ENCODE measurements at regions not wholly inside any gene's neighbourhood (a gene's known extent, or its start where the extent isn't known, plus 50 kb on each side); places are given as distances from the start of the nearest gene placed in this dataset.

DNA sequence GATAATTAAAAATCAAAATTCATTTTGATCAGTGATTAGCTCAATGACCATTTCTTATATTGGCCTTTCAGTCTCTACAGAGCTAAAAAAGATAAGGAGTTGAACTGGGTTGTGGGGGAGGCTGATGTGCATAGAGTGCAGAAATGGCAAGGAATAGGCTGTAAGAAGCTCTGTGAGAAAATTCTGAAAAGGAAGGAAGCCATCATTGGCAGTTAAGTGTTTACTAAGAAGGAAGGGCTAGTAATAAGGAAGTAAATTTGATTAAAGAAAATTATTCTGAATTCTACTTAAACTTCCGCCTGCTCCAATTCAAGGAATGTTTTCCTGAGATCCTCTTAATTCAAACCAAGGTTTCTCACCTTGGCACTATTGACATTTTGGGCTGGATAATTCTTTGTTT is 187.5 kb downstream of the MZT1 start:
- Histone ChIP-seq H3K4me3 (no peak overlapping the region), H3K27me3 (no peaks in the 10 kb centered on the region), H3K4me1 (no peaks in the 10 kb centered on the region), H3K36me3 (no peaks in the 10 kb centered on the region), H3K27ac (no peak overlapping the region), H3K9me3 (no peaks in the 10 kb centered on the region)
- no peak for DNase-seq
- TF ChIP-seq, protein P1, sequence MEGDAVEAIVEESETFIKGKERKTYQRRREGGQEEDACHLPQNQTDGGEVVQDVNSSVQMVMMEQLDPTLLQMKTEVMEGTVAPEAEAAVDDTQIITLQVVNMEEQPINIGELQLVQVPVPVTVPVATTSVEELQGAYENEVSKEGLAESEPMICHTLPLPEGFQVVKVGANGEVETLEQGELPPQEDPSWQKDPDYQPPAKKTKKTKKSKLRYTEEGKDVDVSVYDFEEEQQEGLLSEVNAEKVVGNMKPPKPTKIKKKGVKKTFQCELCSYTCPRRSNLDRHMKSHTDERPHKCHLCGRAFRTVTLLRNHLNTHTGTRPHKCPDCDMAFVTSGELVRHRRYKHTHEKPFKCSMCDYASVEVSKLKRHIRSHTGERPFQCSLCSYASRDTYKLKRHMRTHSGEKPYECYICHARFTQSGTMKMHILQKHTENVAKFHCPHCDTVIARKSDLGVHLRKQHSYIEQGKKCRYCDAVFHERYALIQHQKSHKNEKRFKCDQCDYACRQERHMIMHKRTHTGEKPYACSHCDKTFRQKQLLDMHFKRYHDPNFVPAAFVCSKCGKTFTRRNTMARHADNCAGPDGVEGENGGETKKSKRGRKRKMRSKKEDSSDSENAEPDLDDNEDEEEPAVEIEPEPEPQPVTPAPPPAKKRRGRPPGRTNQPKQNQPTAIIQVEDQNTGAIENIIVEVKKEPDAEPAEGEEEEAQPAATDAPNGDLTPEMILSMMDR (IDR thresholded peaks at IDR 0.05): no peak
- no peak for TF ChIP-seq POLR2AphosphoS5 (IDR thresholded peaks at IDR 0.05)
- no peak for TF ChIP-seq POLR2A (IDR thresholded peaks at IDR 0.05)
- TF ChIP-seq EP300 (IDR thresholded peaks at IDR 0.05): no peak
- intact Hi-C loops (cut with DNase I): no loop called here
- WGBS, 2 donors: 22 to 32% methylated on average over 1 of the region's 1 CpG

DNA sequence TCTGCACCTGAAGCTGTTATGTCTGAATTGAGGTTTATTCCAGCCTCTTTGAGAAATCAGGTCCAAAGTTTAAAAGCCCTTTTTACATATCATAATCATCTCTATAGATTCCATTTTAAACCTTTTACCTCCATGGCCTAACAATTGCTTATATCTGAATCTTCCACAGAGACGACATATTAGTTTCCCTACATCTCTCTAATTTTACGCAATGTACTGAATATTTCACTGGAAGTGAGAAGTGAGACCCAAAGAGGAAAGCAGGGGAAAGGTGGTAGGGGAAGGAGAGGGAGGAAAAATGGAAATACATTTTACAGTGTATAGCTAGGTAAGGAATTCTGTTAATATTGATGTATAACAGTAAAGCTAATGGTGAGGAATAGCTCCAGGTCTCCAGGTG is 189.6 kb downstream of the MZT1 start:
- Histone ChIP-seq H3K27ac (no peak overlapping the region), H3K9me3 (no peaks in the 10 kb centered on the region), H3K4me3 (no peak overlapping the region), H3K27me3 (no peaks in the 10 kb centered on the region), H3K36me3 (no peaks in the 10 kb centered on the region), H3K4me1 (no peaks in the 10 kb centered on the region)
- intact Hi-C loops (cut with DNase I): no loop called here
- no peak for DNase-seq
- no peak for TF ChIP-seq EP300 (IDR thresholded peaks at IDR 0.05)
- TF ChIP-seq, protein P1 (IDR thresholded peaks at IDR 0.05): no peak
- WGBS, 2 donors: 56 to 86% methylated on average over 2 of the region's 2 CpGs

DNA sequence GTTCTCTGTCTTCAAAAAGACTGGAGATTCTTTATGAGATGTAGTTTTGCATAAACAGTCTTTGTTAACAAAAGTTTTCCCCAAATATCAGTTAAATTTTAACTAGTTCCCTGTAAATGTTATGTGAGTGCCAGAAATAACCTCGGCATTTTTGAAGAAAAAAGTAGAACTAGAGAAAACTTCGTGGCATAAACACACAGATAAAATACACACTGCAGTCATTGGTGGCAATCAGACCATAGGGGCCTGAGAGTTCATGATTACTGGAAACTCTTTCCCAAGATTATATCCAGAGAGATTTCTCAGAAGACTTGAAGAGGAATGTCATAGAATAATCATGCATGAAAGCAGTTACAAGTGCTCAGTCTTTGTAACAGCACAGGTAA is 190.0 kb downstream of the MZT1 start:
- no peaks in the 10 kb centered on the region for H3K36me3 ChIP-seq
- DNase-seq: no peak
- H3K27ac ChIP-seq: no peak overlapping the region
- WGBS, 2 donors: 5 to 38% methylated on average over 2 of the region's 2 CpGs
- no peak overlapping the region for H3K4me3 ChIP-seq
- TF ChIP-seq POLR2AphosphoS5 (IDR thresholded peaks at IDR 0.05) (no peak), EP300 (IDR thresholded peaks at IDR 0.05) (no peak), POLR2A (IDR thresholded peaks at IDR 0.05) (no peak)
- TF ChIP-seq, protein P1 (IDR thresholded peaks at IDR 0.05): no peak
- intact Hi-C loops (cut with DNase I): no loop called here
- H3K9me3 ChIP-seq: no peaks in the 10 kb centered on the region
- no peaks in the 10 kb centered on the region for H3K27me3 ChIP-seq
- H3K4me1 ChIP-seq: no peaks in the 10 kb centered on the region

DNA sequence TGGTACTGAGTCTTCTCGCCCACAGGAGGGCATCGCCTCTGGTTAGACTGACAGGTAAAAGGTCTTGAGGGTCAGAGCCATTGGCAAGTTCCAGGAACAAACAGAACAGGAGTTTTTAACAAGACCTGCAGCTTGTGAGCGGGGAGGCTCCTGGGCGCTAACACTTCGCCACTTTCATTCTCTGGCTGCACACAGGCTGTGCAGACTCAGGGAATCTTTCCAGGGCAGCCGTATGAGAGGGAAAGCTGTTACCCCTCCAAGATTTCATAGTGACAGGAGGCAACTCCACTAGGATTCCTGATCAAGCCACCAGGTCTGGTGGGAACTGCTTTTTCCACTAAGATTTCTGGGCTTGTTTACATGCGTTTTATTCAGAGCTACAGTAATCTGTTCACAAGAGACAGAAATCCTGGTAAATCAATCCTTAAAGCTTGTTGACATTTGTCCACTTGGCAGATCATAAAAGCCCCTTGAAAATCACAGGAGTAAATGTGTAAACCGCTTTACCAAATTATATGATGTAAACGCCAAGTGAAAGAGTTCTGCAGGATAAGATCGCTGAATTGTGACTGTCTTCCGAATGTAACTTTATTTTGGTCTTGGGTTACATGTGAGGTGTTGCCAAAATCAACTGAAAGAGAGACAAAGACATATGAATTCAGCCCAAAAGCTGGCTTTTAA is 190.6 kb downstream of the MZT1 start:
- DNase-seq: no peak
- TF ChIP-seq POLR2A (IDR thresholded peaks at IDR 0.05) (no peak), POLR2AphosphoS5 (IDR thresholded peaks at IDR 0.05) (no peak), EP300 (IDR thresholded peaks at IDR 0.05) (no peak)
- TF ChIP-seq, protein P1 (IDR thresholded peaks at IDR 0.05): no peak
- H3K9me3 ChIP-seq: no peaks in the 10 kb centered on the region
- H3K36me3 ChIP-seq: no peaks in the 10 kb centered on the region
- no peak overlapping the region for H3K27ac ChIP-seq
- intact Hi-C loops (cut with DNase I): no loop called here
- H3K4me3 ChIP-seq: no peak overlapping the region
- no peaks in the 10 kb centered on the region for H3K4me1 ChIP-seq
- H3K27me3 ChIP-seq: no peaks in the 10 kb centered on the region
- 14 to 58% methylated on average over 11 of the region's 11 CpGs for WGBS, 2 donors

Data from sigmoid colon (tissue), 6 donors.